NCI-H2081 (cell line): ENCODE measurements at regions not wholly inside any gene's neighbourhood (a gene's known extent, or its start where the extent isn't known, plus 50 kb on each side); places are given as distances from the start of the nearest gene placed in this dataset.

Source experiments
- DNase-seq, 2 experiments: peaks; one replicate each; lab custom pipeline; 2025; lab: John Stamatoyannopoulos, UW

DNA sequence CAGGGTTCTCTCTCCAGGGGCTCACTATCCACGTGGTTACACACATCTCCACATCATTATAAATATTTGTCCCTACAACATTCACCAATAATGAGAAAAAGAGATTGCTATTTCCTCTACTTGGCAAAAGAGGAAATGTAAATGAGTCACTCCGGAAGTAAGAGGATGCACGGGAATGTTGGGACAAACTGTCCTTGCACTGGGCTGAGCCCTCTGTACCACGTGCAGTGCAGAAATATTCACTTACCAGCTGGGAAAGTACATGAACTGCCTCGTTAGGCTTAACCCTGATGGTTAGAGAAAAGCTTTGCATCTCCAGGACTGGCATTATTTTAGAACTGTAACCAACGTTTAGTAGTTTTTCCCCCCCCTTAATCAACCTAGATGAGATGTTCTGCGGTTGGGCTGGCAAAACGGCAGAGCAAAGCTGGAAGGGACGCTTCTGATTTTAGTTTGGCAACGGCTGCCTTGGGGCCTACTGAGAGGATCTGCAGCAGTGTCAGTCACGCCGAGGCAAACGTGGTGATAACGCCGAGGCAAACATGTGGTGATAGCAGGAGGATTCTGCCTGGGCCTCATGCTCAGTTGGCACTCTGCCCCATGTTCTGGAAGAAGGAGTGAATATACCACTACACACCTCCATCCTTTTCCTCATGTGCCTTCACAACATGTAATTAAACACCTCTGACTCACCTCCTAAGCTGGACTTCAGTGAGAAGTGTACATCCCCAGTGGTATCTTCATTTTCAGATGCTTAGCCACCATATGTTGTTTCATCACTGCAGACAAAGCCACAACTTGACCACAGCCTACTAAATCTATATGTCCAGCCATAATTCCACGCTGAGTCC is 661.4 kb upstream of the KLF4 start:
- no peak for DNase-seq

DNA sequence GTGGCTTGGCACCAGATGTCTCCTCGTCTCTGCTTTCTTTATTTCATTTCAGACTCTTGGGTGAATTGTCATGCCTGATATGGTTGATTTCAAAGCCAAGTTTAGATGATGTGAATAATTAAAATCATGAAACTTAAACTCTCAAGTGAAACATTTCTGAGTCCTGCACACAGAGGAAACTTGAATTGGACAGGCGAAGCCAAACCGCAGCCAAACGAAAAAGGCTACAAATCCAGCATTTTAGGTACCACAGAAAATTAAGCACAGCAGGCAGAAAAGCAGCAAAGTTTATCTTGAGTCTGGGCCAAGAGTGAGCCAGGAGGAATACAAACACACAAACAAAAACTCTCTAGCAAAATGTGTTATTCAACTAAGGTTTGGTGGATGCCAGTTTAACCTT is 659.8 kb upstream of the KLF4 start:
- DNase-seq: no peak

DNA sequence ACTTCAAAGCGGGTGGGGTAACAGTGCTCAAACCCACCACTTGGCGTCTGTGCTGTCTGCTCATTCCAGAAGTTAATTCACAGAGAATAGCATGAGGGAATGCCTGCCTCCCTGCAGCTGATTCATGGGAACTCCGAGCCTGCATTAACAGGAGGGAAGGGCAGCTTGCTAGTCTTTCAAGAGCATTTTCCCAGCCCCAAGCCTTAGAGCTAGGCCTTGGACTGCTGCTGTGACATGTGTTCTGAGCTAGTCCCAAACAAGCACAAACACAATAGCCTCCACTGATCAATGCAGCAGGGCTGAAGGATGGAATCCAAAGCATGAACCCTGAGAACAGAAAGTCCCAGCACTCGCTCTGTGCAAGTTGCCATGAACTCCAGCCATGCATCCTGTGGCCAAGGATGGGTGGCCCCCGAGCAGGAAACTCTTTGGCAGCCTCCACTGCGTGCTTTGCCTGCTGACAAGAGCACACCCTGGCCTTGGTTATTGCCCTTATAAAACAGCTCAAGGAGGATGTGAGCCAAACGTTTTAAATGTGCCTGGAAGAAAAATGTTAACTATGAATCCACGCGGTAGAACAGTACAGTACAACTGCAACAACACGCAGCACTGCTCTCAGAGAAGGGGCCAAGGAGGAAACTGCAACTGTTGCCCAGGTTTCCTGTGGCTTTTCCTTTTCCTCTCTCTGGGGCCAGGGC is 653.1 kb upstream of the KLF4 start:
- DNase-seq: no peak

DNA sequence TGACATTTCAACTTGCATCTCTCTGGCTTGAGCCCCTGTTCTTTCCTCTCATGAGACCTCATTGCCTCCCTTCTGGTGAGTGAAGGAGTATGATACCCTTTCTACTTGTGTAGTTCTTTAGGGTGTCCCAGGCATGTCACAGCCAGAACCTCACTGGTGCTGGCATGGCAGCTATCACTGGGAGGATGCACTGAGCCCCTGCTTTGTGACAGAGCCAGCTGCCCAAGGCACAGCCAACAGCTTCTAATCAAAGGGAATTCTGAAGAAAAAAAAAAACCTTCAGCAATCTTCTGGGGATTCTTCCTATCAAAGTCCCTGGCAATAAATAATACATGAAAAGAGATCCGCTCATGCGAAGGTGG is 652.6 kb upstream of the KLF4 start:
- DNase-seq: no peak

DNA sequence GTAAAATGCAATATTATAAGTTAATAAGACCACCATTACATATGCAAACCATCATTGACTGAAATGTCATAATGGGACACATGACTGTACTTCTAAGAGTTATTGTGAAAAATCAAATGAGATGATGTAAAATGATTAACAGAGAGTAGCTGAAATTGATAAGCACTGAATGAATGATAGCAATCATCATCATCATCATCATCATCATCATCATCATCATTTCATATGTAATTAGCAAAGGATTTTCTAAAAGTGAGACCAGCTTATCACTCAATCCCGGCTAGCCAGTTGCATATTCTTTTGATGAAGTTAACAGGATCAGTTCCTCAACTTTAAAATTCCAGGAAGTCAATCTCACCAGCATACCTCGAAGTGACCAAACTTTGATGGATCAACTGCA is 650.3 kb upstream of the KLF4 start:
- DNase-seq: no peak

DNA sequence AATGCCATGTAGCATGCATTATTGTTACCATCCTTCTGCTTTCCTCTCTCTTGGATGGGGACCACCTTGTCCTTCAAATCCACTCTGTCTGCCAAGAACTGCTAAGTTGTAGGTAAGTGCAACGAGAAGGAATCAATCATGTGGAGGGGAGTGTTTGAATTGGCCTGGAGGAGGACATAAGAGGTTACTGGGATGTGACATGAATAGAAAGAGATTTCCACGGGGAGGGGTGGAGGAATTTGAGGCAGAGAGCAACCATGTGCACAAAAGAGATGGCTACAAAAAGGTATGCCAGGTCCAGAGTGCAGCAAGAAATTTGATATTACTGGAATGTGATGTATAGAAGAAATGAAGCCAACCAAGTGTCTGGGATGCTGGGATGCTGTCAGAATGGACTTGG is 648.9 kb upstream of the KLF4 start:
- no peak for DNase-seq

DNA sequence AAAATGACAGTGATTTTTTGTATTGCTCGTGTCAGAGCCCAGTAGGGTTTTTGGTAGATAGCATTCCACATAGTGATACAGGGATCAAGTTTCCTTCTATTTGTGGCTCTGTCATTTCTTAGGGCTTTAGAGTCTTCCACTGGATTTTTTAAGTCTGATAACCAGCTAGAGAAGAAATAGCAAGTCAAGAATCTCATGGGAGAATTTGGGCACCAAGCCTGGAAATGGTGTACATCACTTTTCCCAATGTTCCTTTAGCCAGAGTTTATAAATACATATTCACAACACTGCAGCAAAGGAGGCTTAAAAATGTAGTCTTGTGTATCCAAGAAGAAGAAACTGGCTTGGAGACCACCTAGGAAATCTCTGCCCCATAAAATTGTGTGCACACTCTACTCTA is 647.1 kb upstream of the KLF4 start:
- no peak for DNase-seq

DNA sequence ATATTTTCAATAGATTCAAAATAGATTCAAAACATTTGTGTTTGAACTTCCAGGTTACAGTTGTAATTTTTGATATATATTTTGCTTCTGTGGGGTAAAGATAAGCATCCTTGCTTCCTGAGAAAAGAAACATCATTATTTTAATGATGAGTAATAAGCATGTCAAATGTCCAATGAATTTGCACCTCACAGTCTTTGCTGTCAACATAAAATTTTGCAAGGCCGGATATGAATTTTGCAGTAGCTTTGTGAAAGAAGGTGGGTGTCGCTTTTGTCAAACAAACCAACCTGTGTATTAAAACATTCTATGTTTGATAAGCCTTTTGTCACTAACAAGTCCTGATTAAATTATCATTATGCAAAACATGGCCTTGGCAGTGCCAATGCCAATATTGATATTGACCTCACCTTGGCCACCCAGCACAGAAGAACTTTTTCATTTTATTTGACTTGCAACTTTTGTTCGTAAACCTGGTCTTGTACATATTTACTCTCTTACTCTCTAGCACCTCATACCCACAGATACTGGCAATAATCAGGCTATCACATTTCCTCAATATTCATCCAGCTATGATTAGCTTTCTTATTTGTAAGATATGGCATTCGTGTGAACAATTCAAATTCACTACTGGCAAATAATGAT is 645.0 kb upstream of the KLF4 start:
- peak in 1 of 2 experiments; percentile 43 for DNase-seq

DNA sequence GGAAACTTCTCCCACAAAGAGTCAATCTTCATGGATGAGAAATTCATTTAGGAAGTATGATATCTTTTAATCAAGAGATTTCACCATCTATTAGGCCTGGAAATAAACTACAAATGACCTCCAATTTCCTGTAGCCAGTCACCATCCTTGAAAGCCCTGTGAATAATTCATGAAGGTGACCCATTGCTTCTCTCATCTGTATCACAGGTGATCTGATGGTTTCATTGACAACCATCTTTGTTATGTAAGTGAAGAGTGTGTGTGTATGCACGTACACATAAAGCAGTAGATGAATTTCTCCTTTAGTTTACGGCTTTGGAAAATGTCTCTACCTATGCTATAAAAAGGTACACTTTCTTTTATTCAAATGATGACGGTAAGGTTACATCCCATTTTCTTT is 644.1 kb upstream of the KLF4 start:
- DNase-seq: no peak

DNA sequence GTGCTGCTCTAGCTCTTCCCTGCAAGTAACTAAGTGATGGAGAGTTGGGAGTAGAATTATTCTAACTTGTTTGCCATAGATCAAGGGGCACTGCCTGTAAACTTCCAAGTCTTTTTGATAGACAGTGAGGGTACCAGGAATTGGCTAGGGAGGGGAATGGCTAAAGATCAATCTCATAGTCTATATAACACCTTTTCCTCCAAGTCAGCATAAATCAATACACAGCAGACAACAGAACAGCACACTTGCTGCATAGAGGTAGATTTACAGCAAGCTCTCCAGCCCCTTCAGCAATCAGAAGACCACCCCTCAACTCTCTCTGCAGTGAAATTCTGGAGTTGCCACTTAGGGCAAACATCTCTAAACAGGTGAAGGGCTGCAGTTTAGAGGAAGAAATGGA is 643.5 kb upstream of the KLF4 start:
- no peak for DNase-seq

DNA sequence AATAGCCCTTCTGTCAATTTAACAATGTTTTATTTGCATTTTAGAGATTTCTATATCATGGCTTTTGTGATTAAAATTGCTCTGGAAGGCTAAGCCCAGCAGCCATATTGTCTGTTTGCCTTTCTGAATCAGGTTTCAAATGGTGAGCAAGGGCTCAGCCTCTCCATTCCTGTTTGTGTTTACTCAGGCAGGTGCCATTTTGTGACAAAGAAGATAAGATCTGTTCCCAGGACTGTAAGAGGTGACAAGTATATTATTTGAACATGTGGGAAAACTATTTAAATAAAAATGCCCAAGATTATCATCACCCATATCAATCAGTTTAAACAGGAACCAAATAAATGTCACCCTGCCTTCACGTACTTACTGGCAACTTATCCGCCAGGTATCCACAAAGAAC is 641.3 kb upstream of the KLF4 start:
- DNase-seq: peak; percentile 14 to 45

DNA sequence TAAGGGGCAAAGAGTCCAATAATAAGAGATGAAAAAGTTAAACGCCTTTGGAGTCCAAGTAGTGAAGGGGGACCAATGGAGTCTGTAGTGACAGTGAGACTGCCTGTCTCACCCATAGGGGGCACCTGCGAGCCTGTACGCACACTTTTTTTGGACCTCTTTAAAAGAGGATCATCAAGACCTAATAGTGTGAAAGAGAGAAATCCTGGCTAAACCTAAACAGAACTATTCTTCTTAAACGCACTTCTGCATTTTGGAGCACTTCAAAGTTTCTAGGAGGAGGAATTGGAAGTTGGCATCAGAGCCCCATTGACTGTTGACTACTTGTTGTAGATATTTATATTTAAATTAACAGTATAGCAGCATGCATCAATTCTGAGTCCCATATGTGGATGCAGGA is 636.1 kb upstream of the KLF4 start:
- no peak for DNase-seq

DNA sequence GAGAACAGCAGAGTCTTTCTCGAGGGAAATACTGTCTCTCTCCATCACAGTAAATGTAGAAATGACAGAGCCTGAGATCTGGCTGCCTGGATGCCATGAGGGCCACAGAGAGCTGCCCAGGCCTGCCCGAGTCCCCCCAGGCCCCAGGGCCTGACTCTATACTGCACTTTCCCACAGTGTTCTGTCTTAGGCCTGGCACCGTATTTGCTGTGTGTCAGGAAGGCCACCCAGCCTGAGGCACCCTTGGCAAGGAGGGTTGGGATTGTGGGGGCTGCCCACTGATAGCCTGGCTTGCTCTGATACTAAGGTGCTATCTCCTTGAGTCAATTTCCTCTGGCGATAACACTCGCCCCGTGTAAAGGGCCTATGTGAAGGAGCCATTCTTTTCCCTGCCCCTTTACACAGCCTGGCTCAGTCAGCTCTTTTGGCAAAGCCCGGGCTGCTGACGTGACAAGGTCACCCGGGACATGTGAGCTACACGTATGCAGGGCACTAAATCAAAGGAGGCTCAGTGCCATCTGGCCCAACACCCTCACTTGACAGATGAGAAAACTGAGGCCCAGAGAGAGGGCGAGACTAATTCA is 630.1 kb upstream of the KLF4 start:
- DNase-seq: no peak

DNA sequence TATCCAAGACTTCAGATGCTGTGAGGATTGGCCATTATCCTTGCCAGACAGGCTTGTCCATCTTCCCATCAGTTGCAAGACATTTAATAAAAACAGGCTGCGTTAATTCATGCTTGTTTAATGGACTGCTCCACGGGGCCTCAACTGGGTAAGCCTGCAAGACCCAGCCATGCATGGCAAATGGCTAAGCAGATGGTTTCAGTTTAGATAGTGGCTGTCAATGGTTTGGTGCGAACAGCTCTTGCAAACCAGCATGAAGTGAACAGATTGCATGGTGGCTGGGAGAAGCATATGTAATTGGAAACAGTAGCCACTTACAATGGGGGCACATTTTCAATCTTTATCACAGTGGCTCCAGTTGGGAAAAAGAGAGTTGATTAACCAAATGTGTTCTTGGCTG is 628.2 kb upstream of the KLF4 start:
- DNase-seq: peak in 1 of 2 experiments; percentile 28

DNA sequence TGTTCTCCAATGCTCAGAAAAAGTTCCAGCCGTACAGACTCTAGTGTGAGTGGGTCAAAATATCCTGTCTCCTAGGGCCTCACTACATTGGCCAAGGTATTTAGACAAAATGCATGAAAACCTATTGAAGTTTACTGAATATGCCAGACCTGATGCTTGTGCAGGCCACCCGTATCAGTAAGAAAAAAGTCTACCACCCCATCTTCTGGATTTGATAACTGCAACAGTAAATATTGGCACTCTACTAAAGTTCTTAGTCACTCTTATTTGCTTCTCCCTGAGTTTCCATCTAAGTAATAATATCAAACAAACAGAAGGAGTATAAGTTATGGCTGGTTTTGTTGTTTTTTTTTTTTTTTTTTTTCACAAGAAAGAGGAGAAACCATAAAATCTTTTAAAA is 627.7 kb upstream of the KLF4 start:
- no peak for DNase-seq

DNA sequence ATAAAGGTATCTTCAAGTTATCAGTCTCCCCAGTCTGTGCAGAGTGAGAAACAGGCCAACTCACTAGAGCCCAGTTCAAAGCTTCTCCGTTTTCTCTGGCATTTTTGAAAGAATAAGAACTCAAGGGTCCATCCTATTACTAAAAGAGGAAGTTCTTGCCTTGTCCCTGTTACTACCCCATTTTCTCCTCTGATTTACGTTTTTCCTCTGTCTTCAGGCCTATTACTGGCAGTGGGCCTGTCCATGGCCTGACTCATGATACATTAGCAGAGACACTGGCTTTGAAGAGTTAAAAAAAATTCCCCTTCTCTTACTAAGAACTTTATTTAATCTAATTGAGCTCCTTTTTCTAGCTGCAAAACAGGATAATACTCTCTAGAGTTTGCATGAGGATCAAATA is 624.0 kb upstream of the KLF4 start:
- DNase-seq: no peak

DNA sequence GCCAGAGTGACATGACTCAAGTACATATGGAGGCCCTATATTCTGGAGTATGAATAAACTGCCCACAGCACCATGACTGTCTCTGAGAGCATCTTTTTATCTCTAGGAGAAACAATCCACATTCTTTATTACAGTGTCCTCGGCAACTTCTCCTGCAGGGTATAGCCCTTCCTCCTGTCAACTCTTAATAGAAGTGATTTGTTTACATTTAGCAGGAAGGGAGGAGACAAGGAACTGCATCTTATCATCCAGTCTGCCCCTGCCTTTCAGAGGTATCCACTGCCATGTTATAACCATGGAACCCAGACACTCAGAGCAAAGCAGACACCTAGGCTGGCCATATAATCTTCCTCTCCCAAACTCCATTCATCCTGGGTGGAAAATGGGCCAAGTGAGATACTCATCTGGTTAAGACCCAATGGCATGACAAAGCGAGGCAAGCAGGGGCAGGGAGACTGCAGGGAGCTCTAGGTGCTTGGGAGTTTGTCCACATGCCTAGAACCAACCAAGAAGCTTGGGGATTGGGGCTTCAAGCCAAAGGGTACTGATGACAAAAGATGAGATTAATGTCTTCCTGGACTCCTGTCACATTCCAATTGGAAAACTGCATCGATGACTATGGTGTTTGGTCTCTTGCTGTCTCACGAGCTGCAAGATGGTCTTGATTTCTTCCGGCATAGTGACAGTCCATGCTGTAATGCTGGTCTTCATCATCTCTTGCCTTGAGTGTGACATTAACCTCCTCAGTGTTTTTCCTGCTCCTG is 620.5 kb upstream of the KLF4 start:
- no peak for DNase-seq

DNA sequence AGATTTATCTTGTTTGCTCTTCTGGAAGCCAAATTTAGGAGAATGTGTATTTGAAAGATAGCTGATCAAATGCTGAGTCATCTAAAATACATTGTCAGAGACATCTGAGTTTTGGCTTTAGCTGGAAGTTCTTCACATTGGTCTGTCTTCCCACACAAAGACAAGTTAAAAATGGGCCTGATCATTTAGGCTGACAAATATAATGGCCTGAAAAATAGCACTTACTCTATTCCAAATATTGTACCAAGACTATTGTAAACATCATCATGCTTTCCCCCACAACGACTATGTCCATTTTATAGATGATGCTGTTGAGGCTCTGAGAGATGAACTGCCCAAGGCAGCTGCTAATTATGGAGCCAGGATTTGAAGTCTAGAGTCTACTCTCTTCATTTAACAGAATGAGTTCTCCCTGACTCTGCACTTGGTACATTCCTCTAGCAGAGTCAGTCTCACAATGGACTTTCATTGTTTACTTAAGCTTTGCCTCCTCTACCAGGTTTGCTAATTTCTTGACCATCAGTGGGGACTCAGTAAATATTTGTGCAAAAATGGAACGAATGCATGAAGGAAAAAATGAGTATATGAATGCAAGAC is 619.4 kb upstream of the KLF4 start:
- no peak for DNase-seq

DNA sequence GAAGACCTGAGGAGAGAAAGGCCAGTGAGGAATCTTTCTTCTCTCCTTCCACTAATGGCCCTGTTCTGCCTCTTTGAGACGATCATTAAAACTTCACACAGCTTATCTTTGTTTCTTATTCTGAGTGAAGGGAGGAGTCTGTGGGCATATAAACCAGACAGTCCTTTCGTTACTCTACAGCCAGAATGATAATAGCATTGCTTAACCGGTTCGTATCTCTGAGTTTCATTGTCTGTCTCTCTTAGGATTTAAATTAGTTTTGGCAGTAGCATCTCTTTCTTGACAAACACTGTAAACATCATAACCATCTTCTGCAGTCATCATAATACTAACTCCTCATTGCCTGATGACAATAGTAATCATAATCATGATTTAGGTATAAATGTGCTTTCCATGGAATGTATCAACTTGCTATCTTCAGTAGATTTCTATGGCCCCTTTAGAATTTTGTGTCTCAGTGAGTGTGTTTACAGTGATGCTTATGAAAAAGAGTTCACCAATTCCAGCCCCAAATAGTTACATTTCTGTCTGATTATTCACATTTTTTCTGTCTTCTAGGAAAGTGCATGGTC is 618.8 kb upstream of the KLF4 start:
- DNase-seq: no peak

DNA sequence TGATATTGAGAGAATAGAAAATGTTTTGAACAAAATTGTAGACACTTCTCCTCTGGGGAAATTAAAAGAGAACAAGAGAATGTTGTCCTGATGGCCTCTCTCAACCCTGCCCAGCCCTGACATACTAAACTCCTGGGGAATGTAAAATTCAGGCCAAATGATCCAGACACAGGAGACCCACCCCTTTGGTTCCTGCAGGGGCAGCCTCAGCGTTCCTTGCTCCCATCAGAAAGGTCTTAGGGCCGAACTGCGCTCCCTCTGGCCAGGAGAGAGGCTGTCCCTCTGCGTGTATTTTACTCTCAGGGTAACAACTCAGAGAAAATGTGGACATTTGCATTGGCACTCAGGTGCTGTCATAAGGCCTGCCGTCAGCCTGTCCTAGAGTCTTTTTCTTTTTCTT is 616.3 kb upstream of the KLF4 start:
- DNase-seq: no peak

DNA sequence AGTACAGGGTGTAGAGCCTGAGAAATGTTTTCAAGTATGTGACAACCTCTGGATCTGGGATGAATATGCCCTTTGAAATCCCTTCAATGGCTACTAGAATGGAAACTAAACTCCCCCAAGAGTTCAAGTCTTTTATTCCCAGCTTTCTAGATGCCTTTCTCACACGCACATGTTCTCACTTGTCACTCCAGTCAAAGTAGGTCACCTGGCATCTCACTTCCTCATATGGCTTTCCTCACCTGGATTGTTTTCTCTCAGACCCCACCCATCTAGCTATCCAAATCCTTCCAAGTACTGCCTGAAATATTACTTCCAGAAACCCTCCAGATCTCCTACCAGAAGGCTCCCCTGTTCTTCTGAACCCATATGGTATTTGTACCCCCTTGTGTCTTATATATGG is 615.4 kb upstream of the KLF4 start:
- DNase-seq: no peak
